GM18907 (cell line): ENCODE measurements at regions not wholly inside any gene's neighbourhood (a gene's known extent, or its start where the extent isn't known, plus 50 kb on each side); places are given as distances from the start of the nearest gene placed in this dataset.

ENCODE experiments used
- ATAC-seq: cut with Tn5 transposase; IDR thresholded peaks from one replicate; pipeline ENCODE4 v1.9.1; 2021; ENCODE audit warnings: mild to moderate bottlenecking, moderate library complexity; ENCODE audit not compliant: unreplicated experiment

DNA sequence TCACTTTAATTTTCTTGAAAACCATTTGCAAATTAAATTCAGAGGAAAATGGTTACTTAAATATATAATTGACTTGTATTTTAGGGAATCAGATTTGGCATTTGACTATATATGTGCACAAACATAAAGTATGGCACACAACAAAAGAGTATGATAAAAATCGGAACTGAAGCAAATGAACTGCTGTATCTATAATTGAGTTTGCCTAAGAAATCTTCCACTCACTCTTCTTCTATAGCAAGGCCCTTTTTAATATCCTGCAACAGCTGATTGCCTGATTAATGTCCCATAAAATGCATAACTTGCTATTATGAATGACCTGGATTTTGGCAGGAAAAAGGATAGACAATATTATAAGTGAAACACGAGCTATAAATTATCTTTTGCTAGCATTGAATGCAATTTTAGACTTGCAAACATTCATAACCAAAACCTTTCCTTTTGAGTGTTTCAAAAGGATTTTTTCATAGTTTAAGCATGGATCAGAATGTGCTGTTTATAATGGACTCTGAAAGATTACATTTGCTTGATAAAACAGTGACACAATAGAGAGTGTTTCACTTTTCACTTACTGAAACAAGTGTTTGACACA is 2204.3 kb downstream of the MRPL39 start:
- no peak for ATAC-seq

- ATAC-seq = no peak
Observed at GRCh38 chr21:23401278-23401677, 2206.0 kb downstream of the MRPL39 start.

DNA sequence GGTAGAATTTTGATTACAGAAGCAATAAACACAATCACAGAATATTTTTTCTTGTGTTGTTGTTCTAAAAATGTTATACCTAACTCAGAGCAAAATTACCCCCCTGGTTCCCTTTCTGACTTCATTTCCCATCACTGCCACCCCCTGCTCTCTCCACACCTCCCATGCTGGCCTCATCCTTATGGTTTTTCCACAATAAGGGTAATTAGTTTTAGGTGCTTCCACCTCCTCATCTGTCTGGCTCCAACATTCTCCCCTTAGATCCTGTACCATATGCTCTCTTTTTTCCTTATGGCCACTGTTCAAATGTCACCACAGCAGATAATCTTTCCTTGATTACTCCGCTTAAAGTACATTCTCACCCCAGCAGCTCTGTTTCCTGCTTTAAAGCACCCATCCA is 2208.6 kb downstream of the MRPL39 start:
- ATAC-seq = no peak

- no peak for ATAC-seq
Observed at GRCh38 chr21:23394458-23394857, 2212.8 kb downstream of the MRPL39 start.

DNA sequence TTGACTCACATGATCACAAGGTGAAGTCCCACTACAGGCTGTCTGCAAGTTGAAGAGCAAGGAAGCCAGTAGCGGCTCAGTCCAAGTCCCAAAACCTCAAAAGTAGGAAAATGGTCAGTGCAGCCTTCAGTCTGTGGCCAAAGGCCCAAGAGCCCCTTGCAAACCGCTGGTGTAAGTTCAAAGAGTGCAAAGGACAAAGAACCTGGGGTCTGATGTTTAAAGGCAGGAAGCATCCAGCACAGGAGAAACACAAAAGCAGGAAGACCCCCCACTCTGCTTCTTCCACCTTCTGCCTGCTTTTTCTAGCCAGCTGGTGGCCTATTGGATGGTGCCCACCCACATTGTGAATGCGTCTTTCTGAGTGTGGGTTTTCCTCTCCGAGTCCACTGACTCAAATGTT is 2222.6 kb downstream of the MRPL39 start:
- ATAC-seq = no peak

DNA sequence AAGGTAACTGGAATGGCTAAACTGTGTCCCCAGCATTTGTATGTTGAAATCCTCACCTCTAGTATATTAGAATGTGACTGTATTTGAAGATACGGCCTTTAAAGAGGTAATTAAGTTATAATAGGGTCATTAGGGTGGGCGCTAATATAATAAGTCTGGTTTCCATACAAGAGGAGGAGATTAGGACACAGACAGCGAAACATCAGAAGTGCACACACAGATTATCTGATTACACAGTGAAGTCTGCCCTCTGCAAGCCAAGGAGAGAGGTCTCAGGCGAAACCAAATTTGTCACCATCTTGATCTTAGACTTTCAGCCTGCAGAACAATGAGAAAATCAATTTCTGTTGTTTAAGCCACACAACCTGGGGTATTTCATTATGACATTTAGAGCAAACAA is 2233.1 kb downstream of the MRPL39 start:
- no peak for ATAC-seq

GRCh38 chr21:23356905-23357304 is 2250.4 kb downstream of the MRPL39 start:
- ATAC-seq = no peak

DNA sequence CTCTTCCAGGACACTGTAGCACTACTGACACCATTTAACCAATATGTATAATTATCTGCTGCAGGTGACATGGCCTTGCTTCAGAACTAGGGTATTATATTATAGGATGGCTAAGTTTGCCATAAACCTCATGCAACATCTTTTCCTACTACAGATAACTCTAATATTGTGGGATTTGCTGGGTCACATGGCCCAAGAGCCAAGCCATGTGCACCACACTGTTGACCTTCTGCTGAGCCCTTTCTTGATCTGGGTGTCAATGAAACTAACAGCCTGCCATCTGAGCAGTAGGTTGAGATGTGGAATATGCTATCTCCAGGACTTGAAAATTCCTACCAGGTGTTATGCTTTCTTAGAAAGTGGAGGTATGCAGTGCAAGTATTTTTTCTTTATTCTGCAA is 2291.1 kb downstream of the MRPL39 start:
- ATAC-seq = no peak

- ATAC-seq = no peak
Observed at GRCh38 chr21:23308741-23309140, 2298.5 kb downstream of the MRPL39 start.

DNA sequence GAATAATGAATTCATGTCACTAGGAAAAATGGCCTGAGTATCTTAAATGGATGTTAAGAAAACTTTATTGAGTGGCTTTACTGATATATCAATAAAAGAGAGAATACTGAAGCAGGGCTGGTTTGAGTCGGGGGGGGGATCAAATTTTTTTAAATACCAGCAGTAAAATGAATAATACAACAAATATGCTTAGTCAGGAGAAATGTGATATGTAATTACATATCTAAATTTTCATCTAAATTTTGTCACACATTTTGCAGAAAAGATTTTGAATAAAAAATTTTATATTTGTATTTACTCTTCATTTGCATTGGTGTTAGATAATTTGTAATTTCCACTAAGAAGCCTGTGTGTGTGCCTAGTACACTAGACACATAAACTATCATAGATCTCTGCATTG is 2300.2 kb downstream of the MRPL39 start:
- ATAC-seq = no peak

GRCh38 chr21:23292292-23292691 is 2294.1 kb downstream of the NCAM2 start:
- no peak for ATAC-seq

DNA sequence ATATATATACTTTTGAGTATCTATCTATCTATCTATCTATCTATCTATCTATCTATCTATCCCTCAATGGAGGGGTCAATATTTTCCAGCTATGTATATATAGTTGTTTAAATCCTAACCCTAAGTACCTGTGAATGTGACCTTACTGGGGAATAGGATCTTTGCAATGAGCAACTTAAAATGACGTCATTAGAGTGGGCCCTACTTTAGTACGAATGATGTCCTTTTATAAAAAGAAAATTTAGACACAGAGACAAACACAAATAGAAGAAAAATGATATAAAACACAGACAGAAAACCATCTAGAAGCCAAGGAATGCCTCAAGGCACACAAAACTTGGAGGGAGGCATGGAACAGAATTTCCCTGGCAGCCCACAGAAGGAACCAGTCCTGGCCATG is 2283.7 kb downstream of the NCAM2 start:
- no peak for ATAC-seq

DNA sequence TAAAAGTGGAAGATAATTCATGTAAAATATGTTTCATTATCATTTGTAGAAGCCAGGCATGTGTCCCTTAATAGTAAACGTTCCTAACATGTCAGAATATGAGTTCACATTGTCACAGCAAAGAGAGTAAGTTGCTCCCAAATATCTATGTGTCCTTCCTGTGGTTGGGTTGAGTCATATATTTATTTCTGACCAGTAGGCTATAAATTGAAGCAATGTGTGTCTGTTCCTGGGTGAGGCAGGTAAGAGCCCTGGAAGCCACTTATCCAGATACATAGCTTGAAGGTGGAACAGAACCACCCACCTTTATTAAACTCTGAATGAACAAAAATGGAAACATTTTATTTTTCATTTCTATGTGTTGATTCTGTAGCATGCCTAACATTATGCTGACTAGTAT is 2251.6 kb downstream of the NCAM2 start:
- ATAC-seq = no peak

- ATAC-seq = no peak
Observed at GRCh38 chr21:23247334-23247733, 2249.1 kb downstream of the NCAM2 start.

GRCh38 chr21:23245255-23245654 is 2247.0 kb downstream of the NCAM2 start:
- no peak for ATAC-seq

- no peak for ATAC-seq
Observed at GRCh38 chr21:23223882-23224281, 2225.7 kb downstream of the NCAM2 start.

DNA sequence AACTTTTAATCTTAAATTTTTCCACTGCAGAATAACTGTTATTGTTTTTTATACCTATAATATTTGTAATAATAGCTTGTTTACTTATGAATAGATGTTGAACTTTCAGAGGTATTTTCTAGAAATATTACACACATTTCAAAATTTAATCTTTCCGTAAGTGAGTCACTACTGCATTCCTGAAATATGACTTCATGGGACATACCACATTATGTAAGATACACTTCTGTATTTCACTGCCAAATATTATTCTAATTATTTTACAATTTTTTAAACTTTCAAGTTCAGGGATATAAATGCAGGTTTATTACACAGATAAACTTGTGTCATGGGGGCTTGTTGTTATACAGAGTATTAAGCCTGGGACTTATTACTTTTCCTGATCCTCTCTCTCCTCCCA is 2220.5 kb downstream of the NCAM2 start:
- no peak for ATAC-seq

GRCh38 chr21:23217597-23217996 is 2219.4 kb downstream of the NCAM2 start:
- ATAC-seq = no peak

DNA sequence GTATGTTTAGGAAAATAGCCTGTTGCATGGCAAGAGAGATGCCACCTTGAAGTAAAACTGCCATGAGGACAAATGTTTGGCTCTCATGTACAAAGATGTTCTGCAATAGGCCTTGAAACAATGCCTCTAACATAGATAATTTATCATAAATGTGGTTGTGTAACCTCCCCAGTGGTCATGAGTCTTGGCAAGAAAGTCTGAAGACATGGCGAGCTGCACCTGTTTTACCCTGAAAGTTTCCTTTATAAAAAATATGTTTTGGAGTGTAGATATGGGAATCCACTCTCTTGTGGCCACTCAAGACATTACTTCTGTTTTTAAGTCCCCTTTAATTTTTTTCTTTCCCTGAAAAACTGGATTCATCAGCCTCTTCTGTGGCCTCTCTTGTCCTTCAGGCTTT is 2217.1 kb downstream of the NCAM2 start:
- no peak for ATAC-seq
